ENCODE measurements at regions not wholly inside any gene's neighbourhood (a gene's known extent, or its start where the extent isn't known, plus 50 kb on each side); places are given as distances from the start of the nearest gene placed in this dataset.

DNA sequence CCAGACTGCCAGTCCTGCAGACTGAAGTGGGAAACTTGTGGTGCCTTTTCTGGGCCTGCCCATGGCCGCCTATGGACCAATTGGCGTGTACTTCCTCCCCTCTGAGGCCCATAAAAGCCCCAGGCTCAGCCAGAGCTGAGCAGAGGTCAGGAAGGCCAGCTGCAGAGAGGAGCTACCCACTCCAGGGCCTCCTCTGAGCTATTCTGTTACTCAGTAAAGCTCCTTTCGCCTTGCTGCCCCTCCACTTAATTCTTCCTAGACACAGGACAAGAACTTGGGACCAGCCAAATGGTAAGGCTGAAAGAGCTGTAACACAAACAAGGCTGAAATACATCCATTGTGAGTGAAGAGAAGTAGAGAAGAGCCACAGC is 106.4 kb downstream of the C9orf50 start:
- CTCF ChIA-PET = interaction anchor here (0.7 kb wide), 1 partner anchor 1124 kb away, joined by 3 read pairs; no protein-coding TSS in a partner anchor
- BruUV-seq (replicated peaks) = no TSS peak
- intact Hi-C loops (cut with micrococcal nuclease) = no loop called here
- Mint-ChIP-seq H3K27me3 (ENCODE audit: insufficient read depth, unreplicated experiment) (no peaks in the 10 kb centered on the region), H3K4me1 (ENCODE audit: insufficient read depth, unreplicated experiment) (no peaks in the 10 kb centered on the region), H3K36me3 (ENCODE audit: insufficient read depth, unreplicated experiment) (no peaks in the 10 kb centered on the region), H3K4me3 (ENCODE audit: unreplicated experiment) (no peak overlapping the region), H3K9me3 (ENCODE audit: unreplicated experiment) (peaks cover 14% of the 10 kb centered on the region), H3K27ac (ENCODE audit: low read depth, unreplicated experiment) (no peak overlapping the region)
- POLR2A ChIA-PET = no interaction called here
- TF ChIP-seq CTCF (IDR thresholded peaks at IDR 0.05; ENCODE audit: unreplicated experiment) = no peak
- no peak for DNase-seq (ENCODE audit: unreplicated experiment)

GRCh38 chr9:129513856-129514496 is 106.9 kb downstream of the C9orf50 start:
- Mint-ChIP-seq H3K27me3 (ENCODE audit: insufficient read depth, unreplicated experiment) (no peaks in the 10 kb centered on the region), H3K27ac (ENCODE audit: low read depth, unreplicated experiment) (no peak overlapping the region), H3K36me3 (ENCODE audit: insufficient read depth, unreplicated experiment) (no peaks in the 10 kb centered on the region), H3K4me3 (ENCODE audit: unreplicated experiment) (no peak overlapping the region), H3K9me3 (ENCODE audit: unreplicated experiment) (peaks cover 14% of the 10 kb centered on the region), H3K4me1 (ENCODE audit: insufficient read depth, unreplicated experiment) (no peaks in the 10 kb centered on the region)
- CTCF ChIA-PET = no interaction called here
- intact Hi-C loops (cut with micrococcal nuclease) = no loop called here
- DNase-seq (ENCODE audit: unreplicated experiment) = no peak
- POLR2A ChIA-PET = interaction anchor here (0.6 kb wide), 1 partner anchor 339 kb away, joined by 3 read pairs; no protein-coding TSS in a partner anchor
- no peak for TF ChIP-seq CTCF (IDR thresholded peaks at IDR 0.05; ENCODE audit: unreplicated experiment)
- BruUV-seq (replicated peaks) = no TSS peak

DNA sequence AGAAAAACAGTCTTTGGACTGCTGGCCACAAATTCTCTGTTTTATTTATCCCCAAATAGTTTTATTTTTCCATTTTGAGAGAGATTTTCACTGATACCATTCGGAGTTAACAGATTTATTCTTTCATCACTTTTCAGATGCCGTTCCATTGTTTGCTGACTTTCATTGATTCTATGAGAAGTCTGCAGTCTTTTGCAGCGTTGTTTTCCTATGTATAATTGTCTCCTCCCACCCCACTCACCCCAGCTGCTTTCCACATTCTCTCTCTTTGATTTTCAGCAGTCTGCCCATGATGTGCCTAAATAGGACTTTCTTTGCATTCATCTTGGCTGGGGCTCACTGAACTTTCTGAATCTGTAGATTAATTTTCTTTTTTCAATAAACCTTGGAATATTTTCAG is 107.6 kb downstream of the C9orf50 start:
- H3K9me3 Mint-ChIP-seq (ENCODE audit: unreplicated experiment) = peaks cover 14% of the 10 kb centered on the region
- no peak for DNase-seq (ENCODE audit: unreplicated experiment)
- BruUV-seq (replicated peaks) = no TSS peak
- POLR2A ChIA-PET = no interaction called here
- no peaks in the 10 kb centered on the region for H3K27me3 Mint-ChIP-seq (ENCODE audit: insufficient read depth, unreplicated experiment)
- H3K27ac Mint-ChIP-seq (ENCODE audit: low read depth, unreplicated experiment) = no peak overlapping the region
- H3K36me3 Mint-ChIP-seq (ENCODE audit: insufficient read depth, unreplicated experiment) = no peaks in the 10 kb centered on the region
- CTCF ChIA-PET = no interaction called here
- H3K4me3 Mint-ChIP-seq (ENCODE audit: unreplicated experiment) = no peak overlapping the region
- TF ChIP-seq CTCF (IDR thresholded peaks at IDR 0.05; ENCODE audit: unreplicated experiment) = no peak
- no peaks in the 10 kb centered on the region for H3K4me1 Mint-ChIP-seq (ENCODE audit: insufficient read depth, unreplicated experiment)
- intact Hi-C loops (cut with micrococcal nuclease) = no loop called here

- no peaks in the 10 kb centered on the region for H3K4me1 Mint-ChIP-seq (ENCODE audit: insufficient read depth, unreplicated experiment)
- TF ChIP-seq CTCF (IDR thresholded peaks at IDR 0.05; ENCODE audit: unreplicated experiment) = no peak
- H3K36me3 Mint-ChIP-seq (ENCODE audit: insufficient read depth, unreplicated experiment) = peaks cover 2% of the 10 kb centered on the region
- ChIA-PET CTCF (interaction anchor here (0.7 kb wide), 1 partner anchor 84 kb away, joined by 3 read pairs; no protein-coding TSS in a partner anchor), POLR2A (interaction anchor here (1.2 to 1.4 kb wide), 2 partner anchors 15 to 85 kb away, joined by 3 to 6 read pairs; no protein-coding TSS in a partner anchor)
- BruUV-seq (replicated peaks) = no TSS peak
- H3K27ac Mint-ChIP-seq (ENCODE audit: low read depth, unreplicated experiment) = no peak overlapping the region
- intact Hi-C loops (cut with micrococcal nuclease) = no loop called here
- peaks cover 14% of the 10 kb centered on the region for H3K9me3 Mint-ChIP-seq (ENCODE audit: unreplicated experiment)
- no peaks in the 10 kb centered on the region for H3K27me3 Mint-ChIP-seq (ENCODE audit: insufficient read depth, unreplicated experiment)
- DNase-seq (ENCODE audit: unreplicated experiment) = no peak
- H3K4me3 Mint-ChIP-seq (ENCODE audit: unreplicated experiment) = no peak overlapping the region
Measured at GRCh38 chr9:129511285-129511900, 109.5 kb downstream of the C9orf50 start.

All from MCF 10A (cell line).